Liver (tissue), 3 donors: ENCODE measurements at regions not wholly inside any gene's neighbourhood (a gene's known extent, or its start where the extent isn't known, plus 50 kb on each side); places are given as distances from the start of the nearest gene placed in this dataset.

Source experiments
- CTCF ChIP-seq: fragments of 150-350 bp; IDR thresholded peaks from 2 replicates; pipeline ENCODE4 v1.5.1; 2017; ENCODE audit warnings: improper control_type of control experiment, low read depth, low read length; ENCODE audit not compliant: missing input control
- GABPA ChIP-seq, 2 donors: IDR thresholded peaks in 1 of 2; conservative IDR thresholded peaks in 1 of 2; 2 replicates each; pipeline ENCODE4 v1.6.1; 2016; ENCODE audit warnings: antibody characterized with exemption in 2 of 2, mild to moderate bottlenecking in 1 of 2, moderate library complexity in 1 of 2
- HNF4G ChIP-seq: IDR thresholded peaks from 2 replicates; pipeline ENCODE4 v1.6.1; 2016; ENCODE audit warnings: antibody characterized with exemption
- JUND ChIP-seq, 2 donors: IDR thresholded peaks; 2 replicates each; pipeline ENCODE4 v1.6.1; 2016; ENCODE audit warnings: antibody characterized with exemption in 2 of 2
- MAX ChIP-seq: IDR thresholded peaks from 2 replicates; pipeline ENCODE4 v1.6.1; 2016; ENCODE audit warnings: antibody characterized with exemption
- RAD21 ChIP-seq, 2 donors: IDR thresholded peaks; 2 replicates each; pipeline ENCODE4 v1.6.1; 2016; ENCODE audit warnings: antibody characterized with exemption in 2 of 2, mild to moderate bottlenecking in 2 of 2
- YY1 ChIP-seq: IDR thresholded peaks from 2 replicates; pipeline ENCODE4 v1.6.1; 2016; ENCODE audit warnings: antibody characterized with exemption, mild to moderate bottlenecking
- donor health status: healthy.
- donor health status: healthy.

- no peak for TF ChIP-seq CTCF
- TF ChIP-seq MAX = no peak
- TF ChIP-seq HNF4G = no peak
- no peak for TF ChIP-seq YY1
- TF ChIP-seq GABPA (IDR thresholded peaks at IDR 0.05 in 1 of 2, conservative IDR thresholded peaks at IDR 0.05 in 1 of 2) = no peak
- TF ChIP-seq JUND (IDR thresholded peaks at IDR 0.05) = no peak
- TF ChIP-seq RAD21 (IDR thresholded peaks at IDR 0.05) = no peak
Observed at GRCh38 chr4:24700118-24700517, 95.3 kb upstream of the SOD3 start.
